Neuronal stem cell (in vitro differentiated cells): ENCODE measurements at regions not wholly inside any gene's neighbourhood (a gene's known extent, or its start where the extent isn't known, plus 50 kb on each side); places are given as distances from the start of the nearest gene placed in this dataset.

ENCODE experiments used
- DNase-seq: peaks from one replicate; pipeline ENCODE4 v3.0.0-alpha.2; 2013; ENCODE audit warnings: low spot score
- H2AFZ ChIP-seq: one replicate; pipeline ENCODE4 v1.6.1; 2013; ENCODE audit warnings: mild to moderate bottlenecking, low read length, inconsistent platforms
- H2AK5ac ChIP-seq: 2 replicates; pipeline ENCODE4 v1.6.1; 2013; ENCODE audit warnings: low read depth, mild to moderate bottlenecking, inconsistent platforms, low read length, moderate library complexity, mixed read lengths
- H2BK120ac ChIP-seq: 2 replicates; pipeline ENCODE4 v1.6.1; 2013; ENCODE audit warnings: low read depth, mild to moderate bottlenecking, inconsistent platforms, low read length, moderate library complexity, mixed read lengths
- H2BK12ac ChIP-seq: one replicate; pipeline ENCODE4 v1.6.1; 2013; ENCODE audit warnings: low read length, inconsistent platforms
- H2BK15ac ChIP-seq: 2 replicates; pipeline ENCODE4 v1.6.1; 2013; ENCODE audit warnings: mild to moderate bottlenecking, low read length, inconsistent platforms, mixed read lengths
- H2BK5ac ChIP-seq: one replicate; pipeline ENCODE4 v1.6.1; 2013; ENCODE audit warnings: inconsistent platforms, mild to moderate bottlenecking, low read length, moderate library complexity
- H3K14ac ChIP-seq: one replicate; pipeline ENCODE4 v1.6.1; 2013; ENCODE audit warnings: low read length, inconsistent platforms
- H3K18ac ChIP-seq: 2 replicates; pipeline ENCODE4 v1.6.1; 2013; ENCODE audit warnings: low read length, inconsistent platforms
- H3K23ac ChIP-seq: 2 replicates; pipeline ENCODE4 v1.6.1; 2013; ENCODE audit warnings: low read depth, mild to moderate bottlenecking, mixed read lengths, low read length, inconsistent platforms; ENCODE audit not compliant: poor library complexity
- H3K27ac ChIP-seq: replicated peaks from 3 replicates; pipeline ENCODE4 v1.5.1; 2013; ENCODE audit warnings: low read length, inconsistent platforms
- H3K27me3 ChIP-seq, 3 experiments: 2 replicates each; pipeline ENCODE4 v1.6.1; 2013; ENCODE audit warnings: low read length in 3 of 3, mild to moderate bottlenecking in 2 of 3, inconsistent platforms in 1 of 3, low read depth in 1 of 3, mixed read lengths in 1 of 3, moderate library complexity in 1 of 3; ENCODE audit not compliant: control insufficient read depth in 3 of 3, insufficient read depth in 3 of 3
- H3K36me3 ChIP-seq, 2 donors: replicated peaks in 1 of 2; 2 replicates each; pipeline ENCODE4 v1.6.1; 2013; ENCODE audit warnings: low read length in 2 of 2; ENCODE audit not compliant: control insufficient read depth in 2 of 2, insufficient read depth in 2 of 2
- H3K4ac ChIP-seq: 2 replicates; pipeline ENCODE4 v1.6.1; 2013; ENCODE audit warnings: inconsistent platforms, mild to moderate bottlenecking, low read length, moderate library complexity
- H3K4me1 ChIP-seq, 2 donors: 1 replicate in 1 of 2; 2 replicates in 1 of 2; pipeline ENCODE4 v1.6.1; 2013; ENCODE audit warnings: low read length in 2 of 2, low read depth in 1 of 2; ENCODE audit not compliant: control insufficient read depth in 2 of 2, insufficient read depth in 1 of 2
- H3K4me2 ChIP-seq: one replicate; pipeline ENCODE4 v1.6.1; 2013; ENCODE audit warnings: mild to moderate bottlenecking, low read length, inconsistent platforms; ENCODE audit not compliant: insufficient read depth, poor library complexity, severe bottlenecking
- H3K4me3 ChIP-seq, 2 donors: 2 replicates each; pipeline ENCODE4 v1.5.1; 2013; ENCODE audit warnings: low read length in 2 of 2, mild to moderate bottlenecking in 2 of 2, inconsistent platforms in 1 of 2, moderate library complexity in 1 of 2
- H3K79me1 ChIP-seq: one replicate; pipeline ENCODE4 v1.6.1; 2013; ENCODE audit warnings: low read depth, mild to moderate bottlenecking, inconsistent platforms, low read length, moderate library complexity
- H3K9ac ChIP-seq: one replicate; pipeline ENCODE4 v1.6.1; 2013; ENCODE audit warnings: mild to moderate bottlenecking, low read depth, low read length, inconsistent platforms; ENCODE audit not compliant: poor library complexity
- H3K9me3 ChIP-seq, 2 donors: replicated peaks in 1 of 2; 2 replicates each; pipeline versions ENCODE3 to v1.6.1; 2013; ENCODE audit warnings: low read length in 2 of 2, mild to moderate bottlenecking in 2 of 2, inconsistent platforms in 1 of 2, low read depth in 1 of 2, mixed read lengths in 1 of 2, moderate library complexity in 1 of 2; ENCODE audit not compliant: control insufficient read depth in 2 of 2, insufficient read depth in 1 of 2
- H4K8ac ChIP-seq: one replicate; pipeline ENCODE4 v1.6.1; 2013; ENCODE audit warnings: low read depth, mild to moderate bottlenecking, inconsistent platforms, low read length, moderate library complexity
- H4K91ac ChIP-seq: one replicate; pipeline ENCODE4 v1.6.1; 2013; ENCODE audit warnings: low read length, low read depth, mild to moderate bottlenecking, inconsistent platforms; ENCODE audit not compliant: poor library complexity
- WGBS, 2 donors: extraction: QIAGEN DNeasy Blood & Tissue Kit; methylation state at CpG; one replicate each; pipeline ENCODE4 v1.1.7; 2013; ENCODE audit warnings: missing lambda C conversion rate in 2 of 2, mixed read lengths in 1 of 2; ENCODE audit not compliant: insufficient read length in 2 of 2, insufficient replicate concordance in 1 of 2; ENCODE audit errors: extremely low coverage in 2 of 2; 5-methylcytosine and 5-hydroxymethylcytosine counted together

DNA sequence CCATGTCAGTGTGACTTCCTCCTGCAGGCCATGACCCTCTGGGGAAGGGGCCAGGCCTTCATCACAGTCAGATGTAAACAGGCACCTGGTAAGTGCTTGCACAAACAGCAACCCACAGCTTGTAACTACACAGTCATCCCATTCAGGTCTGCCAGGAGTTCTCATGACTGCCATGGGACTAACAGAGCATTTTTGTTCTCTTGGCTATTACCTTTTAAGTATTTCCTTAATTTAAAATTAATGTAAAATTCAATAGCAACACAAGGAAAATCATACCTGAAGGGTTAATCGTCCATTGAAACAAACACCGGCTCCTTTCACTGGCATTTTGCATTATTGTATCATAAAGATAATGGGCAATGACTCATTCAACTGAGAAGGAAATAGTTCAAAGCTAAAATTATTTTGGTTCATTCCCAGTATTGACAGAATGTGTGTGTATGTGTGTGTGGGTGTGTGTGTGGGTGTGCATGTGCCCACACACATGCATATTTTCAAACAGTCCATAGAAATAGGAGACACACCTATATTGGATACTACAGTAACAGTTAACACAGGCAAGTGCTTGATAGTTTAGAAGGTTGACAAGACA, 307.9 kb downstream of the WDR11 start:
- Histone ChIP-seq H2AK5ac (no peak overlapping the region), H3K4ac (no peak overlapping the region), H3K27me3 (no peaks in the 10 kb centered on the region), H3K4me1 (peaks cover 4 to 5% of the 10 kb centered on the region in 2 donors), H3K9ac (no peak overlapping the region), H2BK12ac (no peak overlapping the region), H2BK120ac (no peak overlapping the region), H3K27ac (no peak overlapping the region), H4K91ac (no peak overlapping the region), H2BK5ac (no peak overlapping the region), H3K23ac (no peak overlapping the region), H3K9me3 (no peaks in the 10 kb centered on the region), H3K4me2 (no peak overlapping the region), H4K8ac (no peak overlapping the region), H3K14ac (no peak overlapping the region), H3K4me3 (no peak overlapping the region), H2BK15ac (no peak overlapping the region), H3K79me1 (no peaks in the 10 kb centered on the region), H3K36me3 (no peaks in the 10 kb centered on the region), H3K18ac (no peak overlapping the region), H2AFZ (no peak overlapping the region)
- WGBS, 2 donors: no CpG with 5 or more reads among the region's 2 CpGs
- no peak for DNase-seq

GRCh38 chr10:121159670-121160069, 308.5 kb downstream of the WDR11 start:
- no peak overlapping the region for H3K23ac ChIP-seq
- DNase-seq: no peak
- no peak overlapping the region for H4K8ac ChIP-seq
- H3K27me3 ChIP-seq: no peaks in the 10 kb centered on the region
- no peaks in the 10 kb centered on the region for H3K36me3 ChIP-seq
- peaks cover 3% of the 10 kb centered on the region in 2 donors for H3K4me1 ChIP-seq
- no peak overlapping the region for H3K4me3 ChIP-seq
- no peak overlapping the region for H4K91ac ChIP-seq
- no peak overlapping the region for H2AK5ac ChIP-seq
- no peak overlapping the region for H3K4ac ChIP-seq
- no peak overlapping the region for H3K27ac ChIP-seq
- H3K9me3 ChIP-seq: no peaks in the 10 kb centered on the region
- no peak overlapping the region for H3K4me2 ChIP-seq
- H3K14ac ChIP-seq: no peak overlapping the region
- no peak overlapping the region for H3K9ac ChIP-seq
- H2AFZ ChIP-seq: no peak overlapping the region
- no peak overlapping the region for H3K18ac ChIP-seq
- no peak overlapping the region for H2BK120ac ChIP-seq
- H3K79me1 ChIP-seq: no peaks in the 10 kb centered on the region
- H2BK15ac ChIP-seq: no peak overlapping the region
- no peak overlapping the region for H2BK5ac ChIP-seq
- no peak overlapping the region for H2BK12ac ChIP-seq
- no CpG with 5 or more reads among the region's 5 CpGs for WGBS, 2 donors

- H3K27ac ChIP-seq: no peak overlapping the region
- WGBS, 2 donors: no CpG with 5 or more reads among the region's 4 CpGs
- H3K4me3 ChIP-seq: no peak overlapping the region
- H3K9ac ChIP-seq: no peak overlapping the region
- H2BK12ac ChIP-seq: no peak overlapping the region
- no peak overlapping the region for H3K4ac ChIP-seq
- no peaks in the 10 kb centered on the region for H3K9me3 ChIP-seq
- no peak overlapping the region for H4K91ac ChIP-seq
- H2AFZ ChIP-seq: no peak overlapping the region
- no peak overlapping the region for H2BK120ac ChIP-seq
- H2BK5ac ChIP-seq: no peak overlapping the region
- no peaks in the 10 kb centered on the region for H3K79me1 ChIP-seq
- no peak overlapping the region for H3K18ac ChIP-seq
- no peak overlapping the region for H2AK5ac ChIP-seq
- no peaks in the 10 kb centered on the region for H3K36me3 ChIP-seq
- no peak overlapping the region for H3K23ac ChIP-seq
- no peak for DNase-seq
- H3K27me3 ChIP-seq: no peaks in the 10 kb centered on the region
- H4K8ac ChIP-seq: no peak overlapping the region
- no peak overlapping the region for H3K4me2 ChIP-seq
- no peak overlapping the region for H2BK15ac ChIP-seq
- H3K14ac ChIP-seq: no peak overlapping the region
- no peaks in the 10 kb centered on the region for H3K4me1 ChIP-seq
These were observed 314.1 kb downstream of the WDR11 start for GRCh38 chr10:121165276-121165675.

DNA sequence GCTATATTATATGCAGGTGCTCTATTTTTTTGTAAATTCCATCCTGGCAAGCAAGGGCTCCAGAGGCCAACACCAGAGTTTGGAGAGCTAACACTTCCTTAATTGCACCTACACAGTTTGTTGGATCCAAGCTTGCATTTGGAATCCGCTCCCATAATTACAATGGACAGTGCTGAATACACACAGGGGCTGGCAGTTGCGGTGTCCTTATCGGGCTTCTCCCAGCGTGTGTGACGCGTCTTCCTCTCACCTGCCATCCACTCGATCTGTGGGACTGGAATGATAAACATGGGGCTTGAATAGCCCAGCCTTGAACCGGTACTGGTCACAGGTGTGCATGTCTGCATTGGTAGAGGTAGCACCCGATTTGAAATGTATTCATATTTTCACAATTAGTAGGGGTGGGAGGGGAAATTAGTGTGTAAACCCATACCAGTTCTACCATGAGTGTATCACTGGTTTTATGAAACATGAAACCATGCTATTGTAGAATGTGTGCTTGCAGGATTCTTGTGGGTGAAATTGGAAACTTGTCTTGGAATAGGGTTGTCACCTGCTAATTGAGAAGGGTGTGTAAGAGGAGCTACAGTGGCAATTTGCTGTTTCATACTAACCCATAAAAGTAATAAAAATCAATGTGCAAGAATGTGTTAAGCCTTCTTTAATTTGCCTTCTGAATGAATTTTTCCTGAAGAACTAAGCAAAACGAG, 316.5 kb downstream of the WDR11 start:
- Histone ChIP-seq H4K91ac (no peak overlapping the region), H2AK5ac (no peak overlapping the region), H2BK15ac (no peak overlapping the region), H3K9me3 (no peaks in the 10 kb centered on the region), H2BK120ac (no peak overlapping the region), H4K8ac (no peak overlapping the region), H3K27me3 (peaks cover 0 to 3% (median 0%) of the 10 kb centered on the region in 3 experiments), H3K4ac (no peak overlapping the region), H3K4me3 (no peak overlapping the region), H3K18ac (no peak overlapping the region), H3K27ac (no peak overlapping the region), H3K36me3 (no peaks in the 10 kb centered on the region), H2BK5ac (no peak overlapping the region), H3K79me1 (no peaks in the 10 kb centered on the region), H3K14ac (no peak overlapping the region), H3K4me2 (no peak overlapping the region), H2AFZ (no peak overlapping the region), H2BK12ac (no peak overlapping the region), H3K4me1 (no peaks in the 10 kb centered on the region), H3K9ac (no peak overlapping the region), H3K23ac (no peak overlapping the region)
- no peak for DNase-seq
- WGBS, 2 donors: no CpG with 5 or more reads among the region's 10 CpGs
